GM21515 (cell line): ENCODE measurements at regions not wholly inside any gene's neighbourhood (a gene's known extent, or its start where the extent isn't known, plus 50 kb on each side); places are given as distances from the start of the nearest gene placed in this dataset.

Source experiments
- ATAC-seq: cut with Tn5 transposase; IDR thresholded peaks from one replicate; pipeline ENCODE4 v1.9.1; 2021; ENCODE audit not compliant: unreplicated experiment

- no peak for ATAC-seq
Observed at GRCh38 chr2:14684516-14684915, 52.0 kb downstream of the LRATD1 start.

DNA sequence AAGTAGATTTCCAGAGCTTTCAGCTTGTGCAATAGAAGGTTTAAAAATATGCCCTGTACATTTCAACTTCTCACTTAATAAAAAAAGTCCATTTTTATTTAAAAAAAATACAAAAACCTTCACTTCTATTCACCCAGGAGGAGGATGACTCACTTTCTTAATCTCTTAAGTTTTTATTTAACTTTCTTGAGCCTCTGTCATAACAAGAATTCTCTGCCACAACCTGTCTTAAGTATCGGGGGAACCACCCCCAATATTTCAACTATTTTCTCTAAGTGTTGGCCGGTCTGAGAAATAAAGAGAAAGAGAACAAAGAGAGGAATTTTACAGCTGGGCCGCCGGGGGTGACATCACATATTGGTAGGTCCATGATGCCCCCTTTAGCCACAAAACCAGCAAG is 58.4 kb downstream of the LRATD1 start:
- no peak for ATAC-seq

DNA sequence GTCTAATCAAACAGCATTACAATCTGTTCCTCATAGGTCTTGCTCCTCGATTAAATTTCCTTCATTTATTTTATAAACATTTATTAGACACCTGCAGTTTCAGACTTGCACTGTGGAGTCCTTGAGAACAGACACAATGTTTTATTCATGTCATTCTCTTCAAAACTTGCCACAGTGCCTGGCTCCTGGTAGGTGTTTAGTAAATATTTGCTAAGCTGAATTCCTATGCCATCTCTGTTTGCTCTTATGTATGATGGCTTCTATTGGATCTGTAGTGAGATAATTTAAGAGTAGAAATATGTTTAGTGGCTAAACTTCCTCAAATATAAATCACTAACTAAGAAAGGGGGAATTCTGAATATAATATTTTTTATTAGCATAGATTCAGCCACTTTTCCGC is 61.4 kb downstream of the LRATD1 start:
- ATAC-seq, result no peak

DNA sequence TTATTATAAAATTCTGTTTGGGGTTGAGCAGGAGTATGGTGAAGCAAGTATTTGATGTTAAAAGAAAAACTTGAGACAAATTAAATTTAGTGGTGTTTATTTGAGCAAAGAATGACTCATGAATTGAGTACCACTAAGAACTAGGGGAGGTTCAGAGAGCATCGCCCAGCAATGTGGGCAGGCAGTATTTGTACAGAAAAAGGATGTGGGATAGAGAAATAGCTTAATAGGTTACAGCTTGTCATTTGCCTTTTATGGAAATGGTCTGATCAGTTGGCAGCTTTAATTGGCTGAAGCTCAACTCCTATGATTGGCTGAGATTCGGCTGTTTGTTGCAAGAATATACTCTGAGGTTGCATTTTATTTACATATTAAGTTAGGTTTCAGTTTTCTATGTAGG is 68.2 kb downstream of the LRATD1 start:
- no peak for ATAC-seq

DNA sequence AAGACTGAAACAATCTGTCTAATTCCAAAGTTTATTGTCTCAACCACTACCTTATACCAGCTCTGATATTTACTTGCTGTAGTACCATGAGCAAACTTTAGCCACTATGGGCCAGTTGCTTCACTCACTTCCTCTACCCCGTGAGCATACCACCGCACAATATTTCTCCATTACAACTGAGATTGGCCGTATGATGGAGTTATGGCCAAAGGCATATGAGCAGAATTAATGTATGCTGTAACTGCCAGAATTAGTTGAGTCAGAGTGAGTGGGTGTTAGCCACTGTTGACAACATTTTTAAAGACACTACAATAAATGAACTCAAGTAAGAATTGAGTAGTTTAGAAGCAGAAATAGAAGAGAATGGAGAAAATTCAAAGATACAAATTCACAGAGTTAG is 69.7 kb downstream of the LRATD1 start:
- ATAC-seq, result no peak

DNA sequence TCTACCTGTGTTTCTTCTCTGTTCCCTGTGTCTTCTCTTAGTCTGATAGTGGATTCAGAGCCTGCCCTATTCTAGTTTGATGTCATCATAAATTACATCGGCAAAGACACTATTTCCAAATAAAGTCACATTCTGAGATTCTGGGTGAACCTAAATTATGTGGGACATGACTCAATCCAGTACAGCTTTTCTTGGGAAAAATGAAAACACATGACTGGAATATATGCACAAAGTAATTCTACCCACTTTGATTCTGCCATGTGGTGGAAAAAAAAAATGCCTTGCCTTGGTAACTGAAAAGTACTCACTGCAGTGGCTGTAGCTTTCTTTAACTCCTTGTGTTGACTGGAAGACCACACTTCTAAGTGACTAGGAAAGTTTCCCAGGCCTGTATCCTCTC is 73.7 kb downstream of the LRATD1 start:
- ATAC-seq, result no peak

DNA sequence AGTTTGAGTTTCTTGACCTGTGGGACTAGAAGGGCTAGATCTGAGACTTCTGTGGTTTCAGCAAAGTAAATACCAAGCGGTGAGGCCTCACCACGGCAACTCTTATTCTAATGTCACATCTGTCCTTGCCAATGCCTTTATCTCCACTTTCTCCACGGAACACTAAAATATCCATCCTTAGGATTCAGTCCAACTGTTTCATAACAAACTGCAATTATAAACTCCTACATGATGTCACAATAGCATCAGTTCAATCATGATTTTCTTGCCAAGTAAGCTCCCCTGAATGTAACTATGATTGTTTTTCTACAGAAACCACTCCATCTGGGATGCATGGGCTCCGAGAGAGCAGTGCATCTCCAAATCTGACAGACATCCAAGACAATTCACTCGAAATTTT is 79.6 kb downstream of the LRATD1 start:
- no peak for ATAC-seq

DNA sequence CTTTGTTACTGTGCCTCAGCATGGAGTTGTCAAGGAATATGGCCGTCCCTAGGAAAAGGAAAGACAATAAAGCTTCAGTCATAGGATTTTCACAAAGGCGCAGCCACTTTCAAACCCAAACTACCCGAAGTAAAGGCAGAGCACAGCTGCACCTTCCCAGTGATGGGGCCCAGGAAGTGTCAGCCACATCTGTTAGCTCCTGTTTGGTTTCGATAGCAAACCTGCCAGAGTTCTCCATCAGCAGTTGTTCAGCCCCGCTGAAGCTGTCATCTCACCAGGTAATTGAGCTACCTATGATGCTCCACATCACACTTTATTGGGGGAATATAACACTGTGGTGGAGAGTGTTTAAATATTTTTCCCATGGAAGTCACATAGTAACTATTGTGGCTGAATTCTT is 80.7 kb downstream of the LRATD1 start:
- ATAC-seq, result no peak

DNA sequence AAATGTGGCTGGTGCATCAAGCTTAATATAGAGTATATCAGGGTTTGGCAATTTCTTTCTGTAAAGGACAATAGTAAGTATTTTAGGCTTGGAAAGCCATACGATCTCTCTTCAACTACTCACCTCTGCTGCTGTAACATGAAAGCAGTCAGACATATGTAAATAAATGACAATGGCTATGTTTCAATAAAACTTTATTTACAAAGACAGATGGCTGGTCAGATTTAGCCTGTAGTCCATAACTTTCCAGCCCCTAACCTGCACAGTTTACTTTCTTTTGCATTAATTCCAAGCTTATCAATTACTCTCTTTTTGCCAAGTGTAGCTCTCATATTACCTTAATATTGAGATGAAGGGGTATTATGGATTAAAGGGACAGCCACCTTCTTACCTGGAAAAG is 83.1 kb downstream of the LRATD1 start:
- no peak for ATAC-seq

- no peak for ATAC-seq
Observed at GRCh38 chr2:14716319-14716718, 83.8 kb downstream of the LRATD1 start.

DNA sequence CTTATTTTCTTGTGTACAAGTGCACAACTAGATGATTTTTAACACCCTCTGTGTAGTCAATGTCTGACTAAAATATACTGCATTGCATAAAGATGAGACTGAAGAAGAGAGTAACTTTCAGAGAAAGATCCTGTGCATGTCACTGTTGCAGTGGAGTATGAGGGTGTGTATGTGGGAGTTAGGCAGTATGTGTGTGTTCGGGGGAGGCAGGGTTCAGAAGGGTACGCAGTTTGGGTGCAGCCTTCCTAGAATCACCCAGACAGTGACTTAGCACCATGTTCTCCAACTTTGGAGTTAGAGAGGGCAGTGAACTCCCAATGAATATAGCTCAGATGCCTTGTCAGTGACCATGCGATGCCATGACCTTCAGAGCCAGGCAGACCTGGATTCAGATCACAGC is 84.6 kb downstream of the LRATD1 start:
- no peak for ATAC-seq

DNA sequence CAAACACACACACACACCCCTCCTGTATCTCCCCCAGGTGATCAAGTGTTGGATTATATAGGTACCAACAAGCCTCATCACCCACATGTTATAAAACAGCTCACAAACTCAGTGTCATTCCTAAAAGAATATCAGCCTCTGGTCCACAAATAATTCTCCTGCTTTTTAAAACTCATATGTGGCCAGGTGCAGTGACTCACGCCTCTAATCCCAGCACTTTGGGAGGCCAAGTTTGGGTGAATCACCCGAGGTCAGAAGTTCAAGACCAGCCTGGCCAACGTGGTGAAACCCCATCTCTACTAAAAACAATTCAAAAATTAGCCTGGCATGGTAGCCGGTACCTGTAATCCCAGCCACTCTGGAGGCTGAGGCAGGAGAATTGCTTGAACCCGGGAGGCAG is 87.8 kb downstream of the LRATD1 start:
- ATAC-seq, result no peak

DNA sequence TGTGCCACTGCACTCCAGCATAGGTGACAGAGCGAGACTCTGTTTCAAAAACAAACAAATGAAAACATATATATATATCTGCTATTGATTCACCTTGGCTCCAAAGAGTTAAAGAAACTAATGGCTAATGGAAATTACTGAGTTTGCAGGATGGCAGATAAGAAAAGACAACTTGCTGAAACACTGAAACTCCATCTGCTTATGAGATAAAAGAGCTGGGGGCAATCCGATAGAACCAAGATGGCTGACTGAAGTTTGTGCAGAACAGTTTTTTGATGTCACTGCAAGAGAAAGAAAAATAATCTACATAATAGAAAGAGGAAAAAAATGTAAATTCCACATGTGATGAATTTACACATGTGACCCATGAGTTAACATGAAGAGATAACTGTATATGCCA is 88.2 kb downstream of the LRATD1 start:
- no peak for ATAC-seq

- ATAC-seq, result no peak
Observed at GRCh38 chr2:14722904-14723570, 90.5 kb downstream of the LRATD1 start.

DNA sequence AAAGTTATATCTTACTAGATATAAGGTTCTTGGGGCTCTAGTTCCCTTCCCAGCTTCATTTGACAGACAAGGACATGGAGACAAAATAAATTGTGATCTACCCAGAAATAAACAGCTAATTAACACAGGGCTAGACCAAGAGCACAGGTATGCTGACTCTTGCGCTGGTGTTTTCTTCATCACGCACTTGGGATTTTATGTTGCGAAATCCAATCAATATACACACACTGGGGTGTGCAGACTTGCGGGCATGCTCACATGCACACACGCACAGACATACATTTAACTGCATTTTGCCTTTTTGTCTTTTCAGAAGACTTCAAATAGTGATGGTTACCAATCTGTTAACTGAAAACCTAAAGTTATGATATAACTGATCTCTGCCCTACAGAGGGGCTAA is 91.2 kb downstream of the LRATD1 start:
- ATAC-seq, result no peak

- ATAC-seq, result no peak
Observed at GRCh38 chr2:14735696-14736095, 103.2 kb downstream of the LRATD1 start.

- ATAC-seq, result no peak
Observed at GRCh38 chr2:14737201-14737600, 104.7 kb downstream of the LRATD1 start.

DNA sequence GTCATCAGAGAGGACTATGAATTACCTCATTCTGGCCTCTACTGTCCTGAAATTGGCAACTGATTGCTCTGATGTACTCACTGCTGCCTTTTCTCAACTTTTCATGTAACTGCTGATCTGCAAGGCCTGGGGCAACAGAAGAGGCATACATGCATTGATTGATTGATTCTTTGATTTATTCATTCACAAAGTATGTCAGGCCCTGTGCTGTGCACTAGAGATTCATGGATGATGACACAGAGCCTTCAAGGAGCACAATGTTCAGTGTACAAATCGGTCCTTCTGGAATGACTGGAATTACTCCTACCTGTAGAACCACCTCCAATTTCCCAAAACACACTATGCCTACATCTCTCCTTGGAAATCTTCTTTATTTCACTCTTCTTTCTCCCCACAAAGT is 111.3 kb downstream of the LRATD1 start:
- no peak for ATAC-seq

DNA sequence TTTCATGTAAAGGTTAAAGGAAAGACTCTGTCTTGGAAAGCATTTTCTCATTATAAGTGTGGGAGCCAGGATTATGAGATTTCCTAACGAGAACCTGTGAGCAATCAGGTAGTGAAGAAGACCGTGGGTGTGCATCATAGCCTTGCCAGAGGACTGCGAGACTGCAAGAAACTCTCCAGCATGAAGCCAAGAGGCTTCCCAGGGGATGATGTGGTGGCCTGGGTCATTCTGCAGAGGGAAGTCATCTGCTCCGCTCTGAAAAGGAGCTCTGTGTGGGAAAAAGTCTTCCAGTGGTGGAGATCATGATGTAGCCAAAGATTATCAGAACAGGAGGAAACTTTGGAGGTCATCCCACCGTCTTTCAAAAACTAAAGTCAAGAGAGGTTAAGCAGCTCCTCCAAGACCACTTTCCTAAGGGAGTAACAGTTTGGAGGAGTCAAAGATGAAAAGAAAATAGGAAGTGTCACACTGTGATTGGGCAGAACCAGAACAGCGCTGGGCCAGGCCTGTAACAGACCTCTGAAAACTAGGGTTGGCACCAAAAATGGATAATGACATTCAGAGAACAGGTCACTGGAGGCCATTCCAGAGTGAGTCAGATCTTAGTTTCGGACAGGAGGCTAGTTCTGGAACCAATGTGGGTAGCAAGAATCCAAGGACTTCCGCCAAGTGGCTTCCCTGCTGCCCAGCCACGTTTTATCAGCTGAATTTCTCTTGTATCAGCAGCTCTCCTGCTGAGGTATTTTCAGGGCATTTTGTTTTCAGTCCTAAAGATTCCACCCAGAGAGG is 113.0 kb downstream of the LRATD1 start:
- no peak for ATAC-seq

DNA sequence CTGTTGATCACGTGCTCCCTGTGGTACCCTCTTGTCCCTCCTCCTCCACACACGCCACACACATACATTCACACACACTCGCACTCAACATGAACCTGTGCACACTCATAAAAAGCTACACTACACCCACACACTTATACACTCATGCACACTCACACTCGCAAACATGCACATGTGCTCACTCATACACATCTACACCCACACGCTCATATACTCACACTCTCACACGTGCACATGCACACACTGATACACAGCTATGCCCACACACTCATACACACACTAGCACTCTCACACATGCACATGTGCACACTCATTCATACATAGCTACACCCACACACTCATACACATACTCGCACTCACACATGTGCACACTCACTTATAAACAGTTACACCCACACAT is 113.6 kb downstream of the LRATD1 start:
- no peak for ATAC-seq

DNA sequence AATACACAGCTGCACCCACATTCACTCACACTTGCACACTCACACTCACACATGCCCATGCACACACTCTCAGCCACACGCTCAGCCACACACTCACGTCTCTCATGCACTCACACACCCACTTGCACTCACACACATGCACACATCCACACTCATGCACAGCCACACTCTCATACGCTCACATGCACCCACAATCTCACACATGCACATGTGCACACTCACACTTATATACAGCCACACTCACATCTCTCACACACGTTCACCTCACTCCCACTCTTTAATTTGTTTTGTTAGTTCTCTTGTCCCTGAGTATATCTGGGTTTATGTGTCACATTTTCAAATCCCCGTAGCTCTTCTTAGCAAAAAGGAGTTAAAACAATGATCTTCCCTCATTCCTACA is 114.9 kb downstream of the LRATD1 start:
- no peak for ATAC-seq

GRCh38 chr2:14749884-14750283 is 117.4 kb downstream of the LRATD1 start:
- no peak for ATAC-seq

DNA sequence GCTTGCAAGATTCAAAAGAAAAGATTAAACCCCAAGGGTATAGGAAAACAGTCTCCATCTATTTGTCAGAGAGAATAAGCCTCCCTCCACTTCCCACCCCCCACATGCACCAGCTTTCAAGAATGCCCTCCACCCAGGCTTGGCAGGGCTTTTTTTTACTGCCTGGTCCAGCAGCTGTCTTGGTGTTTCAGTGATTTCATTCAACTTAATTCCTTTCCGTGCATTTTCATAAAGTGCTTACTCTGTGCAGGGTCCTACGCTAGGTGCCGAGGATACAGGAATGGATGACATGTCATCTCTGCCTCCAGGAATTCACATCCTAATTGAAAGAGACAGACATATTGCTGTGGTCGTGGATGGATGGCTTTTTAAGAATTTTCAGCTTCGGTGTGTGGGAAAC is 117.9 kb downstream of the LRATD1 start:
- no peak for ATAC-seq
